ENCODE measurements at regions not wholly inside any gene's neighbourhood (a gene's known extent, or its start where the extent isn't known, plus 50 kb on each side); places are given as distances from the start of the nearest gene placed in this dataset.

DNA sequence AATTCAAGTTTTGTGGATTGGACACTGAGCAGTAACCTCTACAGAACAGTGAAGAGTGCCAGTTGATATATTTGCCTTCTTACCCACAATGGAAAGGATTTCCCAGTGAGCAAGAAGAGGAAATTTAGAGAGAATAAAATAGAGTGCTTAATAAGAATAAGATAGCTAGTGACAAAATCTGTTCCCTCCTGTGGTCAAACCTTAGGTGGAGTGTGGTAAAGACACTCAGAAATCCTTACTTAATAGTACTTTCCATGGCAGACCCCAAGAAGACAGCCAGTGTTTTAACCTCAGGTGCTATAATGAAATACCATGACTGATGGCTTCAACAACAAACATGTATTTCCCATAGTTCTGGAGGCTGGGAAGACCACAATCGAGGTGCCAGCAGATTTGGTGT, 108.4 kb upstream of the TNFAIP3 start:
- DNase-seq (ENCODE audit: low spot score): no peak

DNA sequence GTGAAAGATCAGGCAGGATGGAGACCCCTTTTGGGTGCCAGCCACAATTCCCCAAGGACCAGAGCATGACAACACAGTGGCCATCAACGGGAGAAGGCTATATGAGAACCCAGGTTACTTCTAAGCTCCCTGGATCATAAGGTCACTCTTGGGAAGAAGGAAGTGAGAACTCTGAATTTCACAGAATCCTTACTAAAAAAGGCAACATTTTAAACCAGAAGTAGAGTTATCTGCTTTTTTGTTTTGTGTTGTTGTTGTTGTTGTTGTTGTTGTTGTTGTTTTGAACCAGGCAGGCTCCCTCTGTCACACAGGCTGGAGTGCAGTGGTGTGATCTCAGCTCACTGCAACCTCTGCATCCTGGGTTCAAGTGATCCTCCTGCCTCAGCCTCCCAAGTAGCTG, 107.4 kb upstream of the TNFAIP3 start:
- no peak for DNase-seq (ENCODE audit: low spot score)

- DNase-seq (ENCODE audit: low spot score): no peak
Measured at GRCh38 chr6:137761072-137761471, 106.0 kb upstream of the TNFAIP3 start.

DNA sequence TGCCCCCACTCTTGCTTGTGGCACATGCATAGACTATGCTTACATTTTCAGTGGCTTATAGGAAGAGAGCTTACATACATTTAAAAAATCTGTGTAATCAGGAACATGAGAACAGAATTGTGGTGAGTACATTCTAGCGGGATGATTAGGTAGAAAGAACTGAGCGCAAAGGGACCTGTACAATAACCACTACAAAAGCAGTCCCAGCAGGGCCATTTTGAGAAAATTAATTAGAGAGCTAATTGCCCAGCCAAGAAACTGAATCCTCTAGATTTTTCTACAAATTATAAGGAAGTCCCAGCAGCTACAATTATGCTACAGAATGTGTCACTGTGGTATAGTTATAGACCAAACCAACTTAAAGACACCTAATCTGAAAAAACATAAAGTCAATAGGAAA, 105.6 kb upstream of the TNFAIP3 start:
- no peak for DNase-seq (ENCODE audit: low spot score)

DNA sequence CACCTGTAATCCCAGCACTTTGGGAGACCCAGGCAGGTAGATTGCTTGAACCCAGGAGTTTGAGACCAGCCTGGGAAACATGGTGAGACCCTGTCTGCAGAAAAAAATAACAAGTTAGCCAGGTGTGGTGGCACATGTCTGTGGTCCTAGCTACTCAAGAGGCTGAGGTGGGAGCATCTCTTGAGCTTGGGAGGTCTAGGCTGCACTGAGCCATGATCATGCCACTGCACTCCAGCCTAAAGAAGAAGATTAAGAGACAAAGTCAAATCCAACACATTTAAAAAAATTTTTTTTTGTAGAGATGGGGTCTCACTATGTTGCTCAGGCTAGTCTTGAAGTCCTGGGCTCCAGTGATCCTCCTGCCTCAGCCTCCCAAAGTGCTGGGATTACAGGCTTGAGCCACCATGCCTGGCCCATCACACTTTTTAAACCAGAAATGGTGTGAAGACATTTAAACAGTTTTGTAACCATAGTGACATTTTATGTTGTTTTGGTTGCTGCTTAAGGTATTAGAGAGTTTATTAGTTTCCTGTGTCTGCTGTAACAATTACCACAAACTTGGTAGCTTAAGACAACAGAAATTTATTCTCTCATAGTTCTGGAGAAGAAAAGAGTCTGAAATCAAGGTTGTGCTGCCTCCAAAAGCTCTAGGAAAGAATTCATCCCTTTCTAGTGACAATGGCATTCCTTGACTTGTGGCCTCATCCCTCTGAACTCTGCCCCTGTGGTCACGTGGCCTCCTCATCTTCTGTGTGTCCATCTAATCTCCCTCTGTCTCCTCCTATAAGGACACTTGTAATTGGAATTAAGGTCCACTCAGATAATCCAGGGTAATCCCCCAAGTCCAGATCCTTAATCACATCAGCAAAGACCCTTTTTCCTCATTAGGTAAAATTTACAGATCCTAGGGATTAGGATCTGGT, 104.6 kb upstream of the TNFAIP3 start:
- DNase-seq (ENCODE audit: low spot score): no peak

DNA sequence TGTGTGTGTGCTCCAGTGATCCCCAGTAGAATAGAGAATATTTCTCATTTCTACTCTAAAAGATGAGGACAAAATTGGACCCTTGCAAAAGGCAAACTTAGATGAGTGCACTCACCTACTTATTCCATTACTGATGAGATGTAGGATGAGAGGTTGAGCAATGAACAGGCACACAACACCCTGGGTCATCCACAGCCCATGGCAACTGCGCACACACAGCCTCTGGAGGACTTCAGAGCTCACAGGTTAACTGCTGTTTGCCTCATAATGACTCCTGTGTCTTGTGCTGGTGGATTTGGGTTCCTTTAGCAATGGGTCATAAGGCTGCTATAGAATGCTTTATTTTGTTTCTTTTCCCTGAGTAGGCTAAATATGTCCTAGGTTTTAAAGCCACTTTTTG, 103.6 kb upstream of the TNFAIP3 start:
- no peak for DNase-seq (ENCODE audit: low spot score)

GRCh38 chr6:137763886-137764285, 103.2 kb upstream of the TNFAIP3 start:
- DNase-seq (ENCODE audit: low spot score): no peak

- DNase-seq (ENCODE audit: low spot score): no peak
Measured at GRCh38 chr6:137764464-137764863, 102.6 kb upstream of the TNFAIP3 start.

GRCh38 chr6:137765059-137765458, 102.0 kb upstream of the TNFAIP3 start:
- no peak for DNase-seq (ENCODE audit: low spot score)

- no peak for DNase-seq (ENCODE audit: low spot score)
Measured at GRCh38 chr6:137766596-137767370, 100.3 kb upstream of the TNFAIP3 start.

GRCh38 chr6:137767465-137767864, 99.6 kb upstream of the TNFAIP3 start:
- DNase-seq (ENCODE audit: low spot score): no peak

GRCh38 chr6:137767911-137768690, 99.0 kb upstream of the TNFAIP3 start:
- DNase-seq (ENCODE audit: low spot score): no peak

GRCh38 chr6:137768935-137769334, 98.1 kb upstream of the TNFAIP3 start:
- DNase-seq (ENCODE audit: low spot score): no peak

- no peak for DNase-seq (ENCODE audit: low spot score)
Measured at GRCh38 chr6:137769797-137770362, 97.2 kb upstream of the TNFAIP3 start.

GRCh38 chr6:137772541-137773250, 94.4 kb upstream of the TNFAIP3 start:
- no peak for DNase-seq (ENCODE audit: low spot score)

DNA sequence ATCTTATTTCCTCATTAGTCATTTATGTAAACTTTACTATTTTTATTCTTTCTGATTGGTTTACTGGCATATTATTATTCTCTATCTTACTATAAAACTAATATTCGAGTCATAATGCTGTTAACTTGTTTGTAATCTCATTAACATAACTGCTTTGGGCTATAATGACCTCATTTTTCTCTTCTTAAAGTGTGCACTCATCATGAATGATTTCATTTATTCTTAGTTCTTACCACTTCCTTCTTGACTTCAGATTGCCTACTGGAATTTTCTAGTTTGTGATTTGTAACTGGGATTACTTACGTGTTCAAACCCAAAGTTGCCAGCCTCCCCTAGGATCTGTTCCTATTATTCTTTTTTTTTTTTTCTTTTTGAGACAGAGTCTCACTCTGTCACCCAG, 91.8 kb upstream of the TNFAIP3 start:
- DNase-seq (ENCODE audit: low spot score): no peak

DNA sequence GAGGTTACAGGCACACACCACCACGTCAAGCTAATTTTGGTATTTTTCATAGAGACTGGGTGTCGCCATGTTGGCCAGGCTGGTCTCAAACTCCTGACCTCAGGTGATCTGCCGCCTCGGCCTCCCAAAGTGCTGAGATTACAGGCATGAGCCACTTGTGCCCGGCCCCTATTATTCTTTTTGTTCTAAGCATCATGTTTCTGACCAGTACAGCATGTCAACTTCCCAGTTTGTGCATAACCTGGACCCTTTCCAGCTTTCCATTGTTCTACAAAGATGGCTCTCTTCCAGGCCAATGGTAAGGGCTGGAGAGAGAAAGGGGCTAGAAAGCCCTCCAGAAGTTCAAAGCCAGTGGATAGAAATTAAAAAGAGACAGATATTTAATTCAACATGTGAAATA, 91.3 kb upstream of the TNFAIP3 start:
- DNase-seq (ENCODE audit: low spot score): peak; percentile 20

DNA sequence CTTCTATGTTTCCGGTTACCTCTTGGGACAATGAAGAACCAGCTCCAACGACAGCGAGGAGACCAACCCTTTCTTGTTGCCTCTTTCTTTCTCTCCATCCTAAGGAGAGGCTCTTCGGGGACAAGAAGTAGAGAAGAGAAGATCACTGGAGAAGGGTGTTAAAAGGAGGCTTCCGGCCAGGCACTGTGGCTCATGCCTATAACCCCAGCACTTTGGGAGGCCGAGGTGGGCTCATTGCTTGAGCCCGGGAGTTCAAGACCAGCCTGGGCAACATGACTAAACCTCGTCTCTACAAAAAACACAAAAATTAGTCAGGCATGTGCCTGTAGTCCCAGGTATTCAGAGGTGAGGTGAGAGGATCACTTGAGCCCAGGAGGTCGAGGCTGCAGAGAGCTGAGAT, 90.8 kb upstream of the TNFAIP3 start:
- DNase-seq (ENCODE audit: low spot score): no peak

GRCh38 chr6:137776786-137777686, 90.0 kb upstream of the TNFAIP3 start:
- no peak for DNase-seq (ENCODE audit: low spot score)

- no peak for DNase-seq (ENCODE audit: low spot score)
Measured at GRCh38 chr6:137777687-137778075, 89.4 kb upstream of the TNFAIP3 start.

Measured in globus pallidus (tissue), 1 donor.